Fibroblast of lung (primary cell): ENCODE measurements at regions not wholly inside any gene's neighbourhood (a gene's known extent, or its start where the extent isn't known, plus 50 kb on each side); places are given as distances from the start of the nearest gene placed in this dataset.

ENCODE experiments used
- EZH2 ChIP-seq: IDR thresholded peaks from 2 replicates; pipeline ENCODE4 v1.5.1; 2012; ENCODE audit warnings: low read length, control low read depth, mild to moderate bottlenecking; ENCODE audit errors: missing control alignments
- TF ChIP-seq, protein P1 (sequence below), 2 donors: IDR thresholded peaks in 1 of 2; conservative IDR thresholded peaks in 1 of 2; 1 replicate in 1 of 2; 2 replicates in 1 of 2; pipeline ENCODE4 v1.5.1; 2011 to 2012; ENCODE audit warnings: low read length in 2 of 2, control low read depth in 1 of 2, inconsistent platforms in 1 of 2, low read depth in 1 of 2, mild to moderate bottlenecking in 1 of 2

GRCh38 chr6:1461207-1461606 lies 71.8 kb downstream of the FOXF2 start:
- TF ChIP-seq, protein P1, sequence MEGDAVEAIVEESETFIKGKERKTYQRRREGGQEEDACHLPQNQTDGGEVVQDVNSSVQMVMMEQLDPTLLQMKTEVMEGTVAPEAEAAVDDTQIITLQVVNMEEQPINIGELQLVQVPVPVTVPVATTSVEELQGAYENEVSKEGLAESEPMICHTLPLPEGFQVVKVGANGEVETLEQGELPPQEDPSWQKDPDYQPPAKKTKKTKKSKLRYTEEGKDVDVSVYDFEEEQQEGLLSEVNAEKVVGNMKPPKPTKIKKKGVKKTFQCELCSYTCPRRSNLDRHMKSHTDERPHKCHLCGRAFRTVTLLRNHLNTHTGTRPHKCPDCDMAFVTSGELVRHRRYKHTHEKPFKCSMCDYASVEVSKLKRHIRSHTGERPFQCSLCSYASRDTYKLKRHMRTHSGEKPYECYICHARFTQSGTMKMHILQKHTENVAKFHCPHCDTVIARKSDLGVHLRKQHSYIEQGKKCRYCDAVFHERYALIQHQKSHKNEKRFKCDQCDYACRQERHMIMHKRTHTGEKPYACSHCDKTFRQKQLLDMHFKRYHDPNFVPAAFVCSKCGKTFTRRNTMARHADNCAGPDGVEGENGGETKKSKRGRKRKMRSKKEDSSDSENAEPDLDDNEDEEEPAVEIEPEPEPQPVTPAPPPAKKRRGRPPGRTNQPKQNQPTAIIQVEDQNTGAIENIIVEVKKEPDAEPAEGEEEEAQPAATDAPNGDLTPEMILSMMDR (conservative IDR thresholded peaks at IDR 0.05 in 1 of 2, IDR thresholded peaks at IDR 0.05 in 1 of 2; ENCODE audit: low read depth in 1 of 2, low read length in 2 of 2), result no peak
- no peak for TF ChIP-seq EZH2
